ENCODE measurements at regions not wholly inside any gene's neighbourhood (a gene's known extent, or its start where the extent isn't known, plus 50 kb on each side); places are given as distances from the start of the nearest gene placed in this dataset.

GRCh38 chr6:147710890-147711289, 202.4 kb downstream of the SAMD5 start:
- TF ChIP-seq CTCF (IDR thresholded peaks at IDR 0.05; ENCODE audit: low read depth, low read length, missing control alignments) = no peak
- DNase-seq (ENCODE audit: low read depth) = no peak
- no peak overlapping the region for H3K4me3 ChIP-seq (ENCODE audit: low read depth, low read length)

GRCh38 chr6:147711476-147711875, 203.0 kb downstream of the SAMD5 start:
- no peak for TF ChIP-seq CTCF (IDR thresholded peaks at IDR 0.05; ENCODE audit: low read depth, low read length, missing control alignments)
- no peak for DNase-seq (ENCODE audit: low read depth)
- no peak overlapping the region for H3K4me3 ChIP-seq (ENCODE audit: low read depth, low read length)

GRCh38 chr6:147712841-147713240, 204.4 kb downstream of the SAMD5 start:
- TF ChIP-seq CTCF (IDR thresholded peaks at IDR 0.05; ENCODE audit: low read depth, low read length, missing control alignments) = no peak
- DNase-seq (ENCODE audit: low read depth) = no peak
- no peak overlapping the region for H3K4me3 ChIP-seq (ENCODE audit: low read depth, low read length)

GRCh38 chr6:147715035-147715434, 206.5 kb downstream of the SAMD5 start:
- H3K4me3 ChIP-seq (ENCODE audit: low read depth, low read length) = no peak overlapping the region
- no peak for DNase-seq (ENCODE audit: low read depth)
- TF ChIP-seq CTCF (IDR thresholded peaks at IDR 0.05; ENCODE audit: low read depth, low read length, missing control alignments) = no peak

- no peak for DNase-seq (ENCODE audit: low read depth)
- TF ChIP-seq CTCF (IDR thresholded peaks at IDR 0.05; ENCODE audit: low read depth, low read length, missing control alignments) = no peak
- no peak overlapping the region for H3K4me3 ChIP-seq (ENCODE audit: low read depth, low read length)
These were observed 207.9 kb downstream of the SAMD5 start for GRCh38 chr6:147716434-147716833.

GRCh38 chr6:147717991-147718390, 209.5 kb downstream of the SAMD5 start:
- TF ChIP-seq CTCF (IDR thresholded peaks at IDR 0.05; ENCODE audit: low read depth, low read length, missing control alignments) = no peak
- DNase-seq (ENCODE audit: low read depth) = no peak
- H3K4me3 ChIP-seq (ENCODE audit: low read depth, low read length) = no peak overlapping the region

- no peak for DNase-seq (ENCODE audit: low read depth)
- TF ChIP-seq CTCF (IDR thresholded peaks at IDR 0.05; ENCODE audit: low read depth, low read length, missing control alignments) = no peak
These were observed 213.7 kb downstream of the SAMD5 start for GRCh38 chr6:147722158-147722557.

More at GRCh38 chr6:147722158-147722557, 213.7 kb downstream of the SAMD5 start:
- no peak overlapping the region for H3K4me3 ChIP-seq (ENCODE audit: low read depth, low read length)

Measured in GM12864 (cell line).